HG03039 (cell line): ENCODE measurements at regions not wholly inside any gene's neighbourhood (a gene's known extent, or its start where the extent isn't known, plus 50 kb on each side); places are given as distances from the start of the nearest gene placed in this dataset.
"Not testable (repeated sequence)": the region's sequence is repeated elsewhere in the genome, so short reads cannot be mapped to it uniquely, and the experiment has no call there.

Experiments used
- ATAC-seq: cut with Tn5 transposase; IDR thresholded peaks from one replicate; pipeline ENCODE4 v1.9.1; 2021; ENCODE audit warnings: mild to moderate bottlenecking, moderate library complexity; ENCODE audit not compliant: unreplicated experiment

DNA sequence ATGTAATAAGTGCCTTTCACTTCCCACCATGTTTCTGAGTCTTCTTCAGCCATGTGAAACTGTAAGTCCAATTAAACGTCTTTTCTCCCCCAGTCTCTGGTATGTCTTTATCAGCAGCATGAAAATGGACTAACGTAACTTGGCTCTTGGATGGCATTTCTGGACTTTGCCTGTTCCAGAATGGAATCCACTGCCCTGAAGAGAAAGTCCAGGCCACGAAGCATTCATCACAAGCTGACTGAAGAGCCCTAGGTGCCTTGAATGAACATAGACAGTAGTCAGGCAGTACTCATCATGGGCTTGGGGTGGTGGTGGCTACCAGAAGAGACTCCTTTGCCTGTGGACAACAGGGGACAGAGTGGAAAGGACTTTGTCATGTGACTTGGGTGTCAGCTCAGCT, 1505.0 kb downstream of the SI start:
- no peak for ATAC-seq

DNA sequence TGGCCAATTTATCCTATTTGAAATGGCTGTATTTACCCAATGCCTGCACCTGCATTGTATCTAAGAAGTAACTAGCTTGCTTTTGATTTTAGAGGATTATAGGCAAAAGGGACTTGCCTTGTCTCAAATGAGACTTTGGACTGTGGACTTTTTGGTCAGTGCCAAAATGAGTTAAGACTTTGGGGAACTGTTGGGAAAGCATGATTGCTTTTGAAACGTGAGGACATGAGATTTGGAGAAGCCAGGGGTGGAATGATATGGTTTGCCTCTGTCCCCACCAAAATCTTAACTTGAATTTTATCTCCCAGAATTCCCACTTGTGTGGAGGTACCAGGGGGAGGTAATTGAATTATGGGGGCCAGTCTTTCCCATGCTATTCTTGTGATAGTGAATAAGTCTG, 1505.4 kb downstream of the SI start:
- ATAC-seq, result no peak

DNA sequence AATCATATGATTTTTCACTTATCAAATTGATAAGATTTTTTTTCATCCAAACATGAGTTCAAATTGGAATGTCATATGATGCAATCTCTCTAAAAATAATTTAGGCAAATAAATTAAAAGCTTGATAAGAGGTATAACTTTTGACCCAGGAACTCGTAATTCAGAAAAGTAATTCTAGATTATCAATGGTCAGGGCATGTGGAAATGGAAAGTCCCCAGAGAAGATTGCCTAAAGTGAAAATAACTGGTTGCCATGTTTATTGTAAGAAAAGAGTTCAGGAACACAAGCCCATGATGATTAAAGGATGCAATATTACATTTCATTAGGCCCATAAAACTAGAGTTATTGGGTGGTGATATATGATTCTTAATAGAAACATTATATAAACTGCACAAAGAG, 1514.8 kb downstream of the SI start:
- ATAC-seq, result no peak

DNA sequence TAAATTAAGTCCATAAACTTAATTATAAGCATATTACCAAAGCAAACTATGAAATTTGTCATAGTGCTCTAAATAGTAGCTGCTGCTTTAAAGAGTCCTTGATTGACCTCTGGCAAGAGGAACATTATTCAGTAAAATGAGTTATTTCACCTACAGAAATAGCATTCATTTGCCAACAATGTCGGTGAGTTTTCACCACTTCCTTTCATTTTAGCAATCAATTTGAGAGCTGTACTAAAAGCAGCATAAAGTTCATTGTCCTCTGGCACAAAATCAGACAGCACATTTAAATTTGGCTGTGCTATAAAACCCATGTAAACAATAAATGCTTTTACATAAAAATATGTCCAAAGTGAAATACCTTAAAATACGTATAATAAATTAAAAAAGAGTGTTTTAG, 1515.7 kb downstream of the SI start:
- no peak for ATAC-seq

DNA sequence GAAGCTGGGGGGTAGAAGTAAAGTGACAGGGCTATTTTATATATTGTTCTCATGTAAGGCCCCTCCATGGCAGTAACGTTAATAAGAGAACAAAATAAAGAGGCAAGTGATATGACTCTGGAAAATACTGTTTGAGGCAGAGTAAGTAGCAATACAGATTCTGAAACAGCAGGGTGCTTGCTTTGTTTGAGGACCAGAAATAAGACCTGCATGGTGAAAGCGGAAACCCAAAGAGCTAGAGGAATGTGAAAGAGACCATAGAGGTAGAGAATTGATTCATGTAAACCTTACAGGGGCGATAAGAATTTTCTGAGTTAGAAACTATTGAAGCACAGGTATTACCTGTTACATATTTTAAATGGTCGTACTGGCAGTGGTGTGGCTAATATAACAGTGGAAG, 1517.1 kb downstream of the SI start:
- ATAC-seq, result no peak

DNA sequence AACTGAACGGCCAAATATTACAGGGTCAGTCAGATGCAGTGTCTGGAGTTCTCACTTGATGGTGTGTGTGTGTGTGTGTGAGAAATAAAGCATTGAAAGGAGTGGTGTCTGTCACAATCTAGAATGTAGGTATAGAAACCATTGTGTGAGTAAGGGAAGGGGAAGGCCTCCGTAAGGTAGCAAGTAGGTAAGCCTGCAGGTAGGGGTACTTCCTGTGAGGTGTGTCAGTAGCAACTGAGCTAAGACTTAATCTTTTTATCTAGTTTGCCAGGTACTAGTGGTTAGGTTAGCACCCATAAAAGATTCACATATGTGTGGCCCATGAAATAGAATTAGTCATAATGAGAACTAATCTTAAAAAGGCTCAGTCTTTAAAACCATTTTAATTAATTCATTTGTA, 1517.8 kb downstream of the SI start:
- no peak for ATAC-seq

DNA sequence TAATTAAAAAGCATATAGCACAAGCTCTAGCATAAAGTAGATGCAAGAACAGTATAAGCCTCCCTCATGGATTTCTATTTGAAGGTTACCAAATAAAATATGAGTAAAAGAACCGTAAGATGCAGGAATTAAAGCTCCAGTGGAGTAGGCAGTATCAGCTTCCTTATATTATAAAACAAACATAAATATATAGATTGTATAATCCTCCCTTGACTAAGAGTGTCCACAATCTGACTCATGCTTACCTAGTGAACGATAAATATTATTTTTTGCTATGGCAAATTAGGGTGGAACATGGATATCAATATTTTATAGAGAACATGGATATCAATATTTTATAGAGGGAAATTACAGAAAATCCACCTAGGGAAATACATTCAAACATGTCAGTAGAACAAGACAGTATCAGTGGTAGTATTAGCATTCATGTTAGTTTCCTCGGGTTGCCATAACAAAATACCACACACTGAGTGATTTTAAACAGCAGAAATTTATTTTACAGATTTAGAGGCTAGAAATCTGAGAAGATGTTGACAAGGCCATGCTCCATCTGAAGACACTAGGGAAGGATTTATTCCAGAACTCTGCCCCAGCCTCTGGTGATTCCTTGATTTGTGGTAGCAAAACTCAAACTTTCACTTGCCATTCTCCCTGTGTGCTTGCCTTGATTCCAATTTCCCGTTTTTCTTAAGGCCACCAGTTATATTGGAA, 1521.3 kb downstream of the SI start:
- ATAC-seq, result no peak

DNA sequence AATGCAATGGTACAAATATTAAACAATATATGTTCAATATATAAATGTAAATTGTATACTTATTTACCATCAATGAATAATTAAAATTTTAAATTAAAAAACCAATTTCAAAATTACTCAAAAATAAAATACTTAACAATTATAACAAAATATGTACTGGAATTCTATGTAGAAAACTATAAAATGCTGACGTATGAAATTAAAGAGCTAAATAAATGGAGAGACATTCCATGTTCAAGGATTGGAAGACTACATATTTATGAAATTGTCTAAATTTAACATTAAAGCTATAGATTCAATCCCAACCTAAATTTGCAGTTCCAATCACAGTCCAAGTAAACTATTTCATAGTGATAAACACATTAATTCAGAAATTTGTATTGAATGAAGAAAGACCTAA, 1522.4 kb downstream of the SI start:
- no peak for ATAC-seq

DNA sequence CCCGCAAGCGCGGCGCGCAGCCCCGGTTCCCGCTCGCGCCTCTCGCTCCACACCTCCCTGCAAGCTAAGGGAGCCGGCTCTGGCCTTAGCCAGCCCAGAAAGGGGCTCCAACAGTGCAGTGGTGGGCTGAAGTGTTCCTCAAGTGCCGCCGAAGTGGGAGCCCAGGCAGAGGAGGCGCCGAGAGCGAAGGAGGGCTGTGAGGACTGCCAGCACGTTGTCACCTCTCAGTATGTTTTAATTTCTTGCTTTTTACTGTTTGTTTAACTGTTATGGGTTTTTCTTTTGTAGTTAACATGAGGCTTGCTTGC, 1525.7 kb downstream of the SI start:
- no peak for ATAC-seq

DNA sequence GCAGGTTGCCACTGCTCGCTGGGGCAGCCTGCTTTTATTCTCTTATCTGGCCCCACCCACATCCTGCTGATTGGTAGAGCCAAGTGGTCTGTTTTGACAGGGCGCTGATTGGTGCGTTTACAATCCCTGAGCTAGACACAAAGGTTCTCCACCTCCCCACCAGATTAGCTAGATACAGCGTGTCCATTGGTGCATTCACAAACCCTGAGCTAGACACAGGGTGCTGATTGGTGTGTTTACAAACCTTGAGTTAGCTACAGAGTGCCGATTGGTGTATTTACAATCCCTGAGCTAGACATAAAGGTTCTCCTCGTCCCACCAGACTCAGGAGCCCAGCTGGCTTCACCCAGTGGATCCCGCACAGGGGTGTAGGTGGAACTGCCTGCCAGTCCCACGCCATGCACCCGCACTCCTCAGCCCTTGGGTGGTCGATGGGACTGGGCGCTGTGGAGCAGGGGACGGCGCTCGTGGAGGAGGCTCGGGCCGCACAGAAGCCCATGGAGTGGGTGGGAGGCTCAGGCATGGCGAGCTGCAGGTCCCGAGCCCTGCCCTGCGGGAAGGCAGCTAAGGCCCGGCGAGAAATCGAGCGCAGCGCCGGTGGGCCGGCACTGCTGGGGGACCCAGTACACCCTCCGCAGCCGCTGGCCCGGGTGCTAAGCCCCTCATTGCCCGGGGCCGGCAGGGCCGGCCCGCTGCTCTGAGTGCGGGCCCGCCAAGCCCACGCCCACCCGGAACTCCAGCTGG, 1526.2 kb downstream of the SI start:
- not testable (repeated sequence) for ATAC-seq

DNA sequence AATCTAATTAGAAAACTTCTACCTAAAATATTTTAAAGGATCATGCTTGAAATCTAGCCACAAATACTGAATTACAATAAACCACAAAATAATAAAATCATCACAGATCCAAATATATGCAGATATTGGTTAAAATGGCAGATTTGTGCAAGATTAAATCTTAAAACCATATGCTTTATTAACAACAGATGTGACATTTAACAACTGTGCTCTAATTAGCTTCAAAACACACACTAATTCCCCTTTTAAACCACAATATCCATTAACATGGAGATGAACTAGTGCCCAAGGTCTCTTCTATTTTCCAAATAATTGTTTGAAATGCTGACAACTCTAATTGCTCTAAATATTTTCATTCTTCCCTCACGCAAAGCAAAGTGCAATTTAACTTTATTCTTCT, 1530.3 kb downstream of the SI start:
- no peak for ATAC-seq

DNA sequence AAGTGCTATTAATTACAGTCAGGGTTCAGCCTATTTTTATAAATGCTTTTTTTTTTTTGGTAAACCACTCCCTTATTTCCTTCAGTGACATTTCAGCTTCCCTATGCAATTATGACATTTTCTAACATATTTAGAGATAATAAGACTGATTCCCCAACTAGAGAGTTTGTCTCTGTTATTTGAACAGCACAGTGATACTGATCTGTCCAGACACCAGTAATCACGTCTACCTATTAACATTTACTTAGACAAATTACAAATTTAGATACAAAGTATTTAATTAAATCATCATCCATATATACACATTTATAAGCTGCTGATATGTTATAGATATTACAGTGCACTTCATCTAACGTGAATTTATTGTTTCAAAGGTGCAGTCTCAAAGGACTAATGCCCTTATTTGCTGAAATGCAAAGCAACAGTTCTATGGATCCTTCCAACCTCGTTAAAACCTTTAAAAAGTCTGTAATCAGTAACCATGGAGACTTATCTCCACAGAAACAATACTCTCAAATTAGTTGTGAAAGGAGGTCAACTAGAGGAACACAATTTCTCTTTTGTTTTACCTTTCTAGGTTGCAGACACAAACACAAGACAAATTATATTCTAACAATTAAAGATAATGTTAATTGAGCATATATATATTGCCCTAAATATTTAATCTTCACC, 1531.1 kb downstream of the SI start:
- ATAC-seq, result no peak

DNA sequence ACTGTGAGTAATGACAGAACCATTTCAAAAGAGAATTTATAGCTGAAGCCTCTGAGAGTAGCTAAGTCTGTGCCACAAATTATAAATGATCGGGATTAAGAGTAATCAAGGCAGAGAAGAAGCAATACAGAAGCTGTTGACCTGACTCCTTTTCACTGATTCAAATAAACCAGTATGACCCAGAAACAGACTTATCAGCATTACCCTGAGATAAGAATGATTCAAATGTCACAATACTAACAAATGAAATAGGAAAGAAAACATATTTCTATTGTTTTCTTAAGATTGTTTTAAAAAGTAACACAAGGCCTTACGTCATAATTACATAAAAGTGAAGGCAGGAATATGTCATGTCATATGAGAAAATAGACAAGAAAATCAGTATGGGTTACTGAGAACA, 1534.6 kb downstream of the SI start:
- no peak for ATAC-seq

DNA sequence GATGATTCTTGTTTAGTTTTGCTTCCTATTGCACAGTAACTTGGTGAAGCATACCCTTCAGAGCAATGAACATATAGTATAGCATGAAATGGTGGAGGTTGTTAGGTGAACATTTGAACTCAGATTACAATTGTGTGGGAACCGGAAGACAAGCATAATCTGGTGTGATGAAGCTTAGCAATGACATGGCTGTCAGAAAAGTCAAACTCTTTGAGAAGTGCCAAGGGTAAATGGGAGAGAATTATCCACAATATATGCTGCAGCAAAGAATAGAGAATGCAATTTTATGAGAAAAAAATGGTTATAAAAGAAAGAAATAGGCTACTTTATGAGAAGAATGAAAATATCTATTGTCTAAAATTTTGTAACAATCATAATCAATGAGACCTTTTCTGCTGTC, 1536.7 kb downstream of the SI start:
- ATAC-seq, result no peak

DNA sequence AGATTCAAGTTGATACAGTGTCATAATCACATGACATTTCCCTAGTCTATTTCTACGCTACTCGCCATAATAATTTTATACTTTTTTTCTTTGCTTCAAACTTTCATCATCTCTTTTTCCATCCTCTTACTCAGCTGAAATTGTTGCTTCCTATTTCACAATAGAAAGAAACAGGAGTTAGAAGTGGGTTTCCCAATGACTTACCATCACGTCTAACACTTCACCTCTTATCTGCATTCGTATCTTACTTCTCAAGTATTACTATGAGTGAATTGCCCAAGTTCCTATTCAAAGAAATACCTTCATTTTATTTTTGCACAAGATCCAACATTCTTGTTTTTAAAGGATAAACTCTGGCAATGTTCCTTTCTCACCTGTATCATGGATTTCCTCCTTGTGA, 1539.9 kb downstream of the SI start:
- no peak for ATAC-seq

DNA sequence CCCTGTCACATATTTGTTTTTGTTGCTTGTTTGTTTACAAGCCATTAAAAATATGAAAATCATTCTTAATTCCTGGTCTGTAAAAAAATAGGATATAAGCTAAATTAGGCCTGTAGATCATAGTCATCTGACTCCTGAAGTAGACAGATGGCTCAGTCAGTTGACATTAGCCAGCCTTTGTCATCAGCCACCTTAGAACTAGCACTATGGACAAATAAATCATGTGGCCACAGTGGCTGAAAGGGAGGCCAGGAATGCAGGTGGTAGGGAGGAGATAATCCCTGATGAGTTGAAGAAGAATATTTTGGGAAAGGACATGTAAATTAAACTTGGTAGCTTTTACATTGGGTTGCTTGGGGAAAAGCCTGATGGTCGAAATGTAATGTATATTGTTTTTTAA, 1544.9 kb downstream of the SI start:
- ATAC-seq, result no peak

DNA sequence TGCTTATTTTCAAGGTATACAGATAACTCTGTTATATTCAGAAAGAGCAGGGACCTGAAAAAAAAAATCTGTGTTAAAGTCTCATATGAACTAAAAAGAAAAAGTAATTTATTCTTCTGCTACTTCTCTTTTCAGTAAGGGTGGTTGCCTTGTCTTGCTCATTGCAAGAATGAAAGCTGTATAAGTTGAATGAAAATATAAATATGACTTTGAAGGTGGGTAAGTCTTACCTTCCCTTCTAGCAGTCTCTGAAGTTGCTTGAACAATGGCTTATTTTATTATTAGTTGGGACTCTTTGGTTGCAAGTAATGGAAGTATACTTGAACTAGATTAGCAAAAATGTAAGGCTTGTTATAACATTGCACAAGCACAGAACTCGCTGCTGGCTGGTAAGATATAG, 1554.9 kb downstream of the SI start:
- no peak for ATAC-seq

DNA sequence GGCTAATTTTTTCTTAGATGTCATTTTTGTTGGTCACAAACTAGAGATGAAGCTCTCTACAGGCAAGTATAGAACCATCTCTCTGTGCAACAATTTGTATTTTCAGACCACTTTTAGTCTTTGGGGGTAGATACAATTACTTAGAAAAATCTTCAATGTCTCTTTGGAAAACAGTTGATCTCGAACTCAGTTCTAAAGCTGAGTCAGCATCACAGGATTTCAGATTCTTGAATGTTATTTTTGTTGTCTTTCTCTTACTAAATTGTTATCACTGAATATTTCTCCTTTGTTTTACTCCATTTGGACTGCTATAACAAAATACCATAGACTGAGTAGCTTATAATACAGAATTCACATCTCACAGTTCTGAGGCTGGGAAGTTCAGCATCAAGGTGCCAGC, 1557.0 kb downstream of the SI start:
- no peak for ATAC-seq

DNA sequence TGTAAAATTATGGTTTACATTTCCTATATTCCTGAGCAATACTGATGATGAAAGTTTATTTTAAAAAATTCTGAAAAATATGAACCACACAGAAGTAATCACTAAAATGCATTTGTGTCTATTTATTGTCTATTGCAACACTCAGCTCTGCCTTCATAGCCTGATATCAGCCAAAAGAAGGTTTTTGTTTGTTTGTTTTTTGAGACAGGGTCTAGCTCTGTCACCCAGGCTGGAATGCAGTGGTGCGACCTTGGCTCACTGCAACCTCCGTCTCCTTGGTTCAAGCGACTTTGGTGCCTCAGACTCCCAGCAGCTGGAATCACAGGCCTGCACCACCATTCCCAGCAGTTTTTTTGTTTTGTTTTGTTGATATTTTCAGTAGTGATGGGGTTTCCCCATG, 1560.2 kb downstream of the SI start:
- no peak for ATAC-seq

DNA sequence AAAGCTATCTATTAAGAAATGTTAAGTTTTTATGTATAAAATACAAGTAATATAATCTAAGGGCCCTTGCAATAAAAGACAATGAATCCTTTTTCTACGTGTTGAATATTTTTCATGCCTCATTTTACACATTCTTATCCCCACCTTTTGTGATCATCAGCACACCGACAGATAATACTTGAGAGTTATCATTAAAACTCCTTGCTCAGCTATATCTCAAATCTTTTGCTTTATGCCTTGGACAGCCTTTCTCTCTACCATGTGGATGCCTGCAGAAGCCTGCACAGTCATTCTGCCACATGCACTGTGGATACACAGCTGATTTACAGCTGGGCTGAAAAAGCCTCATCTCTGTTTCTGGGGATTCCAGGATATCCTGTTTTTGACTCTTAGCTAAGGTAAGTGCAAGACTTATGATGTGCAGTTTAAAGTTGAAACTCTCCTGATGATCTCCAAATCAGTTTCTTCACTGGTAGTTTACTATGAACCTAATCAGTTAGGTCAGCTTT, 1565.1 kb downstream of the SI start:
- no peak for ATAC-seq

DNA sequence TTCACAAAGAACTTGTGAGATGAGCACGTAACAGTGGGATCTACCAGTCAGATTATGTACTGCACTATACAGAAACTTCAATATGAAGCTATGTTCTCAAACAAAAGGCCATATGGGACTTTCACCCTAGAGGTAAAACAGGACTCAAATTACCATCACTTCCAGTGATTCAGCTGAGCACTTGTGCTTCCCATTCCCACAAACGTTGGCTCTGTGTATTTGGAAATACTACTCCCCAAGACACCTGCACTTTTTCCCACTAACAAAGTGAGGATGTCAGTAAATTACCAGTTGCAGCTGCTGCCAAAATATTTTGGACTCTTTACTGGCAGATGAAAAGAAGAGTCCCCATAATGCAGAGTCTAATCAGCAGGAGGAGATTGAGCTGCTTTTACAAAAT, 1570.1 kb downstream of the SI start:
- no peak for ATAC-seq

DNA sequence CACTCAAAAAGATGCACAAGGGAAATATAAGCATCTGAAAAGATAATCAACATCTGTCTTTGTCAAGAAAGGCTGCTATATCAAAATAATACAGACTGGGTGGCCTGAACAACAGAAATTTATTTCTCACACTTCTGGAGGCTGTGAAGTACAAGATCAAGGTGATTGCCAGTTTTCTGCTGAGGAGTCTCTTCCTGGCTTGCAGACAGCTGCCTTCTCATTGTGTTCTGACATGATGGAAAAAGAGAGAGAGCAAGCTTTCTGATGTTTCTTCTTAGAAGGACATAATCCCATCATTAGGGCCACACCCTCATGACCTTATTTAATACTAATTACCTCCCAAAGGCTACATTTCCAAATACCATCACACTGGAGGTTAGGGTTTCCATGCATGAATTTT, 1573.3 kb downstream of the SI start:
- ATAC-seq, result no peak
